ENCODE measurements at regions not wholly inside any gene's neighbourhood (a gene's known extent, or its start where the extent isn't known, plus 50 kb on each side); places are given as distances from the start of the nearest gene placed in this dataset.

DNA sequence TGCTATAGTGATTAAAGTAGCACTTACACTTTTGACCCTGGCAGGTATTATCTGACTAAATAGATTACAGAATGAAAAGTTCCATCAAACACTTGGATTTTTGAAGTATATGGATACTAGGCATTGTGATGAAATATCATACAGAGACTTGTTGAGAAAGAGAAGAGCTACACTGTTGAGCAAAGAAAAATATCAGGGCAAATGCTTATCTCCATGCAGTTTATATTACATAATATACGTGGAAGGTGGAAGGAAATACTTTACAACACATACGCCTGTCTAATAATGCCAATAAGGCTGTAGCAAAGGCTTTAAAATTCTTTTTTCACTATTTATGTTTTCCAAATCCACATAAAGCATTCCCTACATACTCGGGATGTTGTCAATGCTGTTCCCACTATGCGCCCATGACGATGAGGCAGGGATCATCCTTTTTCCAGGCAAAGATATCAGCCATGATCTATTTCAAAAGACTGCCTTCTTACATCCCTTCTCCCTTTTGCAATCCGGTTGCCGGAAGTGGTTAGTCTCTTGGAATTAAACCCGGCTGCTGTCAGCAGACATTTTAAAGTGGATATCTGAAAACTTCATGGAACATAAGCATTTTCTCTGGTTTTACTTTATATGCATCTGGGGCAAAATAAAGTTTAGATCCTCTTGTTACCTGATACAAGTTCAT, 92.6 kb upstream of the ITGA4 start:
- POLR2A ChIA-PET (ENCODE audit: unreplicated experiment), result no interaction called here
- DNase-seq, result no peak
- no TSS peak for BruUV-seq (replicated peaks)

More for the DNA sequence above, 92.6 kb upstream of the ITGA4 start:
- no peak overlapping the region for H2AK9ac ChIP-seq (replicated peaks; ENCODE audit: low read depth, low read length, poor library complexity)
- H4K91ac ChIP-seq (ENCODE audit: insufficient read depth, low read depth, low read length), result no peak overlapping the region
- H2AK5ac ChIP-seq (ENCODE audit: low read depth, low read length), result no peak overlapping the region
- no peak overlapping the region for H3K27ac ChIP-seq (ENCODE audit: insufficient read depth, low read length)
- H3K4me3 ChIP-seq (ENCODE audit: insufficient read depth, low read depth, low read length), result no peak overlapping the region
- H3K56ac ChIP-seq (ENCODE audit: extremely low read depth, insufficient read depth, low read length), result no peak overlapping the region
- no peaks in the 10 kb centered on the region for H3K36me3 ChIP-seq (ENCODE audit: control insufficient read depth, insufficient read depth, low read length)
- H2AFZ ChIP-seq (replicated peaks; ENCODE audit: low read length, poor library complexity), result no peak overlapping the region
- no peak overlapping the region for H2BK5ac ChIP-seq (ENCODE audit: low read depth, low read length, poor library complexity, severe bottlenecking)
- no peak overlapping the region for H2BK15ac ChIP-seq (ENCODE audit: low read depth, low read length)
- CTCF ChIA-PET, result interaction anchor here (0.6 to 1.1 kb wide), 4 partner anchors 10 to 277 kb away, joined by 3 read pairs; no protein-coding TSS in a partner anchor
- in situ Hi-C loops (cut with MboI; ENCODE audit: low sequenced_read_pairs), result no loop called here
- no peak overlapping the region for H3K23ac ChIP-seq (ENCODE audit: low read depth, low read length)
- no peak overlapping the region for H2BK120ac ChIP-seq (ENCODE audit: low read depth, low read length)
- no peak overlapping the region for H2BK20ac ChIP-seq (ENCODE audit: low read depth, low read length)
- dilution Hi-C loops (cut with HindIII; ENCODE audit: low sequenced_read_pairs, unreplicated experiment), result no loop called here
- no peaks in the 10 kb centered on the region for H3K79me1 ChIP-seq (ENCODE audit: low read depth in 1 of 2, low read length in 2 of 2)
- no peaks in the 10 kb centered on the region for H3K4me1 ChIP-seq (ENCODE audit: control insufficient read depth, insufficient read depth, low read length)
- WGBS, 2 experiments (ENCODE audit: extremely low coverage in 2 of 2, insufficient read length in 1 of 2), result 70% methylated on average over 3 of the region's 8 CpGs; no CpG with 5 or more reads in 1 of the 2 experiments
- no peak overlapping the region for H3K14ac ChIP-seq (replicated peaks; ENCODE audit: low read depth, low read length)
- H4K20me1 ChIP-seq (ENCODE audit: insufficient read depth, low read length), result no peaks in the 10 kb centered on the region
- intact Hi-C loops (cut with micrococcal nuclease), result no loop called here
- H3K9me3 ChIP-seq (ENCODE audit: control insufficient read depth, insufficient read depth, low read length), result no peaks in the 10 kb centered on the region
- H3K9ac ChIP-seq (ENCODE audit: low read depth, low read length), result no peak overlapping the region
- no peaks in the 10 kb centered on the region for H3K27me3 ChIP-seq (ENCODE audit: control insufficient read depth, insufficient read depth, low read length)
- TF ChIP-seq, protein P1, sequence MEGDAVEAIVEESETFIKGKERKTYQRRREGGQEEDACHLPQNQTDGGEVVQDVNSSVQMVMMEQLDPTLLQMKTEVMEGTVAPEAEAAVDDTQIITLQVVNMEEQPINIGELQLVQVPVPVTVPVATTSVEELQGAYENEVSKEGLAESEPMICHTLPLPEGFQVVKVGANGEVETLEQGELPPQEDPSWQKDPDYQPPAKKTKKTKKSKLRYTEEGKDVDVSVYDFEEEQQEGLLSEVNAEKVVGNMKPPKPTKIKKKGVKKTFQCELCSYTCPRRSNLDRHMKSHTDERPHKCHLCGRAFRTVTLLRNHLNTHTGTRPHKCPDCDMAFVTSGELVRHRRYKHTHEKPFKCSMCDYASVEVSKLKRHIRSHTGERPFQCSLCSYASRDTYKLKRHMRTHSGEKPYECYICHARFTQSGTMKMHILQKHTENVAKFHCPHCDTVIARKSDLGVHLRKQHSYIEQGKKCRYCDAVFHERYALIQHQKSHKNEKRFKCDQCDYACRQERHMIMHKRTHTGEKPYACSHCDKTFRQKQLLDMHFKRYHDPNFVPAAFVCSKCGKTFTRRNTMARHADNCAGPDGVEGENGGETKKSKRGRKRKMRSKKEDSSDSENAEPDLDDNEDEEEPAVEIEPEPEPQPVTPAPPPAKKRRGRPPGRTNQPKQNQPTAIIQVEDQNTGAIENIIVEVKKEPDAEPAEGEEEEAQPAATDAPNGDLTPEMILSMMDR (conservative IDR thresholded peaks at IDR 0.05; ENCODE audit: low read depth, low read length), result no peak
- TF ChIP-seq, protein P2, sequence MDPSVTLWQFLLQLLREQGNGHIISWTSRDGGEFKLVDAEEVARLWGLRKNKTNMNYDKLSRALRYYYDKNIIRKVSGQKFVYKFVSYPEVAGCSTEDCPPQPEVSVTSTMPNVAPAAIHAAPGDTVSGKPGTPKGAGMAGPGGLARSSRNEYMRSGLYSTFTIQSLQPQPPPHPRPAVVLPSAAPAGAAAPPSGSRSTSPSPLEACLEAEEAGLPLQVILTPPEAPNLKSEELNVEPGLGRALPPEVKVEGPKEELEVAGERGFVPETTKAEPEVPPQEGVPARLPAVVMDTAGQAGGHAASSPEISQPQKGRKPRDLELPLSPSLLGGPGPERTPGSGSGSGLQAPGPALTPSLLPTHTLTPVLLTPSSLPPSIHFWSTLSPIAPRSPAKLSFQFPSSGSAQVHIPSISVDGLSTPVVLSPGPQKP (IDR thresholded peaks at IDR 0.05; ENCODE audit: borderline replicate concordance, low read depth, low read length), result no peak
- TF ChIP-seq CHD1 (IDR thresholded peaks at IDR 0.05; ENCODE audit: low read depth, low read length) (no peak), MXI1 (IDR thresholded peaks at IDR 0.05; ENCODE audit: borderline replicate concordance, low read depth, low read length) (no peak), MAZ (IDR thresholded peaks at IDR 0.05; ENCODE audit: borderline replicate concordance, low read depth, low read length) (no peak), RAD21 (IDR thresholded peaks at IDR 0.05; ENCODE audit: low read length) (no peak), CEBPB (IDR thresholded peaks at IDR 0.05; ENCODE audit: low read depth, low read length) (no peak), BHLHE40 (IDR thresholded peaks at IDR 0.05; ENCODE audit: low read depth, low read length) (no peak), SMC3 (IDR thresholded peaks at IDR 0.05; ENCODE audit: low read depth, low read length) (no peak), RFX5 (IDR thresholded peaks at IDR 0.05; ENCODE audit: low read depth, low read length) (no peak), POLR2A (IDR thresholded peaks at IDR 0.05; ENCODE audit: low read depth, low read length) (no peak), MAFK (IDR thresholded peaks at IDR 0.05; ENCODE audit: low read depth, low read length) (no peak)
- H3K4ac ChIP-seq (ENCODE audit: low read depth, low read length), result no peak overlapping the region
- no peak overlapping the region for H3K4me2 ChIP-seq (ENCODE audit: low read depth, low read length)
- H3K18ac ChIP-seq (ENCODE audit: low read depth, low read length), result no peak overlapping the region
- H4K5ac ChIP-seq (ENCODE audit: low read depth, low read length), result no peak overlapping the region
- H3K9me1 ChIP-seq (ENCODE audit: insufficient read depth, low read length), result no peaks in the 10 kb centered on the region
- H4K8ac ChIP-seq (ENCODE audit: low read depth in 2 of 2, low read length in 2 of 2), result no peak overlapping the region
- ATAC-seq (ENCODE audit: low read depth), result no peak
